ENCODE measurements at regions not wholly inside any gene's neighbourhood (a gene's known extent, or its start where the extent isn't known, plus 50 kb on each side); places are given as distances from the start of the nearest gene placed in this dataset.
A peak's percentile ranks its signal among the peaks of the same experiment; 100 is the strongest.

- H2BK12ac ChIP-seq (ENCODE audit: insufficient read length, low read depth, low read length): no peak overlapping the region
- no peak overlapping the region for H4K91ac ChIP-seq (ENCODE audit: insufficient read length, low read depth, low read length)
- DNase-seq: peak; percentile 7
- no peak overlapping the region for H3T11ph ChIP-seq (ENCODE audit: low read length)
- H4K20me1 ChIP-seq (ENCODE audit: control insufficient read depth, insufficient read depth, insufficient read length): no peaks in the 10 kb centered on the region
- H3K4me1 ChIP-seq (ENCODE audit: insufficient read depth, low read length): no peaks in the 10 kb centered on the region; the same call in 1 of the 2 replicates
- Mint-ChIP-seq H3K4me3 (no peak overlapping the region), H3K4me1 (peaks cover 24 to 30% of the 10 kb centered on the region in 2 experiments), H3K27me3 (ENCODE audit: low read depth) (peaks cover 12% of the 10 kb centered on the region), H3K9me3 (no peaks in the 10 kb centered on the region; a peak in 1 of 5 replicates), H3K27ac (no peak overlapping the region), H3K36me3 (ENCODE audit: insufficient read depth in 1 of 3, low read depth in 3 of 3) (no peaks in the 10 kb centered on the region)
- H2BK120ac ChIP-seq (ENCODE audit: low read depth, low read length, poor library complexity, severe bottlenecking): no peak overlapping the region
- H3K9ac ChIP-seq (ENCODE audit: extremely low read depth, insufficient read length, low read length): no peak overlapping the region
- H2AK5ac ChIP-seq (ENCODE audit: insufficient read length, low read length): no peak overlapping the region
- H3K23me2 ChIP-seq (ENCODE audit: insufficient read length, low read depth, low read length, poor library complexity, severe bottlenecking): no peaks in the 10 kb centered on the region
- no peak overlapping the region for H3K56ac ChIP-seq (ENCODE audit: insufficient read length, low read depth, low read length)
- no peak overlapping the region for H3K23ac ChIP-seq (ENCODE audit: insufficient read length, low read depth, low read length)
- H3K9me3 ChIP-seq (ENCODE audit: control insufficient read depth, low read depth, low read length): no peaks in the 10 kb centered on the region
- no peak for TF ChIP-seq CTCF (conservative IDR thresholded peaks at IDR 0.05)
- H3K27ac ChIP-seq (ENCODE audit: insufficient read length, low read depth, low read length): no peak overlapping the region
- no peaks in the 10 kb centered on the region for H3K79me1 ChIP-seq (ENCODE audit: insufficient read depth, low read depth, low read length, poor library complexity, severe bottlenecking)
- no peaks in the 10 kb centered on the region for H3K79me2 ChIP-seq (ENCODE audit: insufficient read depth, low read length)
- H3K14ac ChIP-seq (ENCODE audit: insufficient read depth, low read length): no peak overlapping the region
- no peak overlapping the region for H3K4me2 ChIP-seq (ENCODE audit: insufficient read depth, insufficient read length, low read length)
- no peak overlapping the region for H2AFZ ChIP-seq (ENCODE audit: low read length)
- H2BK15ac ChIP-seq (ENCODE audit: low read depth, low read length): no peak overlapping the region
- no peaks in the 10 kb centered on the region for H3K27me3 ChIP-seq (ENCODE audit: insufficient read depth, low read length)
- WGBS (ENCODE audit: extremely low coverage, insufficient read length, low lambda C conversion rate): no CpG with 5 or more reads among the region's 3 CpGs
- no peak overlapping the region for H3K4ac ChIP-seq (ENCODE audit: low read depth, low read length)
- no peak overlapping the region for H4K5ac ChIP-seq (ENCODE audit: insufficient read length, low read depth, low read length)
- H2BK5ac ChIP-seq (ENCODE audit: insufficient read length, low read length): no peak overlapping the region
- no peak overlapping the region for H3K18ac ChIP-seq (ENCODE audit: insufficient read length, low read depth, low read length)
- no peak overlapping the region for H4K8ac ChIP-seq (replicated peaks; ENCODE audit: insufficient read length, low read depth, low read length)
- no peak overlapping the region for H2BK20ac ChIP-seq (ENCODE audit: low read depth, low read length, poor library complexity, severe bottlenecking)
Measured at GRCh38 chr15:70208332-70208731, 110.6 kb upstream of the TLE3 start.
